ENCODE measurements at regions not wholly inside any gene's neighbourhood (a gene's known extent, or its start where the extent isn't known, plus 50 kb on each side); places are given as distances from the start of the nearest gene placed in this dataset.

- no peak overlapping the region for H3K27ac Mint-ChIP-seq
- POLR2A ChIA-PET: no interaction called here
- no peaks in the 10 kb centered on the region for H3K4me1 Mint-ChIP-seq
- H3K4me3 Mint-ChIP-seq: no peak overlapping the region
- no peaks in the 10 kb centered on the region for H3K36me3 Mint-ChIP-seq (ENCODE audit: low read depth)
- CTCF ChIA-PET: no interaction called here
- ATAC-seq (ENCODE audit: low read depth): no peak
- intact Hi-C loops (cut with micrococcal nuclease): no loop called here
- DNase-seq: no peak
- H3K27me3 Mint-ChIP-seq: no peaks in the 10 kb centered on the region
- TF ChIP-seq CTCF (IDR thresholded peaks at IDR 0.05): no peak
- peaks cover 3% of the 10 kb centered on the region for H3K9me3 Mint-ChIP-seq
These were observed 450.6 kb downstream of the DNAJB9 start for GRCh38 chr7:109020251-109020650.

GRCh38 chr7:109021390-109021789, 451.7 kb downstream of the DNAJB9 start:
- ATAC-seq (ENCODE audit: low read depth) (no peak), DNase-seq (no peak)
- Mint-ChIP-seq H3K36me3 (ENCODE audit: low read depth) (no peaks in the 10 kb centered on the region), H3K9me3 (peaks cover 3% of the 10 kb centered on the region), H3K27me3 (no peaks in the 10 kb centered on the region), H3K4me1 (no peaks in the 10 kb centered on the region), H3K27ac (no peak overlapping the region), H3K4me3 (no peak overlapping the region)
- POLR2A ChIA-PET: no interaction called here
- intact Hi-C loops (cut with micrococcal nuclease): no loop called here
- CTCF ChIA-PET: no interaction called here
- TF ChIP-seq CTCF (IDR thresholded peaks at IDR 0.05): no peak

- ATAC-seq (ENCODE audit: low read depth) (no peak), DNase-seq (no peak)
- no peaks in the 10 kb centered on the region for H3K36me3 Mint-ChIP-seq (ENCODE audit: low read depth)
- intact Hi-C loops (cut with micrococcal nuclease): no loop called here
- no peak for TF ChIP-seq CTCF (IDR thresholded peaks at IDR 0.05)
- H3K27me3 Mint-ChIP-seq: no peaks in the 10 kb centered on the region
- H3K9me3 Mint-ChIP-seq: peaks cover 13% of the 10 kb centered on the region
- H3K4me1 Mint-ChIP-seq: no peaks in the 10 kb centered on the region
- ChIA-PET CTCF (no interaction called here), POLR2A (no interaction called here)
- H3K27ac Mint-ChIP-seq: no peak overlapping the region
- H3K4me3 Mint-ChIP-seq: no peak overlapping the region
These were observed 460.2 kb downstream of the DNAJB9 start for GRCh38 chr7:109029866-109030265.

- intact Hi-C loops (cut with micrococcal nuclease): no loop called here
- CTCF ChIA-PET: no interaction called here
- Mint-ChIP-seq H3K4me1 (no peaks in the 10 kb centered on the region), H3K27ac (no peak overlapping the region), H3K9me3 (peaks cover 7% of the 10 kb centered on the region), H3K4me3 (no peak overlapping the region), H3K36me3 (ENCODE audit: low read depth) (no peaks in the 10 kb centered on the region), H3K27me3 (no peaks in the 10 kb centered on the region)
- no peak for TF ChIP-seq CTCF (IDR thresholded peaks at IDR 0.05)
- DNase-seq (no peak), ATAC-seq (ENCODE audit: low read depth) (no peak)
- POLR2A ChIA-PET: no interaction called here
These were observed 475.0 kb downstream of the DNAJB9 start for GRCh38 chr7:109044691-109045090.

GRCh38 chr7:109049366-109049765, 479.7 kb downstream of the DNAJB9 start:
- ATAC-seq (ENCODE audit: low read depth) (no peak), DNase-seq (no peak)
- POLR2A ChIA-PET: no interaction called here
- Mint-ChIP-seq H3K27ac (no peak overlapping the region), H3K36me3 (ENCODE audit: low read depth) (no peaks in the 10 kb centered on the region), H3K27me3 (no peaks in the 10 kb centered on the region), H3K9me3 (no peaks in the 10 kb centered on the region), H3K4me3 (no peak overlapping the region), H3K4me1 (no peaks in the 10 kb centered on the region)
- no peak for TF ChIP-seq CTCF (IDR thresholded peaks at IDR 0.05)
- intact Hi-C loops (cut with micrococcal nuclease): no loop called here
- CTCF ChIA-PET: no interaction called here
